DOHH2 (cell line): ENCODE measurements at regions not wholly inside any gene's neighbourhood (a gene's known extent, or its start where the extent isn't known, plus 50 kb on each side); places are given as distances from the start of the nearest gene placed in this dataset.

Source experiments
- EZH2phosphoT487 ChIP-seq: fragments of 200-600 bp; sonication (generic); IDR thresholded peaks from 2 replicates; pipeline ENCODE4 v1.6.1; 2017; ENCODE audit warnings: borderline replicate concordance, mild to moderate bottlenecking, antibody characterized with exemption, low read length, moderate library complexity, mixed read lengths
- TF ChIP-seq, protein P1 (sequence below): fragments of 200-600 bp; sonication (generic); IDR thresholded peaks from one replicate; pipeline ENCODE4 v1.5.1; 2014; ENCODE audit warnings: antibody characterized with exemption, mild to moderate bottlenecking, low read depth, low read length; ENCODE audit not compliant: poor library complexity, severe bottlenecking

DNA sequence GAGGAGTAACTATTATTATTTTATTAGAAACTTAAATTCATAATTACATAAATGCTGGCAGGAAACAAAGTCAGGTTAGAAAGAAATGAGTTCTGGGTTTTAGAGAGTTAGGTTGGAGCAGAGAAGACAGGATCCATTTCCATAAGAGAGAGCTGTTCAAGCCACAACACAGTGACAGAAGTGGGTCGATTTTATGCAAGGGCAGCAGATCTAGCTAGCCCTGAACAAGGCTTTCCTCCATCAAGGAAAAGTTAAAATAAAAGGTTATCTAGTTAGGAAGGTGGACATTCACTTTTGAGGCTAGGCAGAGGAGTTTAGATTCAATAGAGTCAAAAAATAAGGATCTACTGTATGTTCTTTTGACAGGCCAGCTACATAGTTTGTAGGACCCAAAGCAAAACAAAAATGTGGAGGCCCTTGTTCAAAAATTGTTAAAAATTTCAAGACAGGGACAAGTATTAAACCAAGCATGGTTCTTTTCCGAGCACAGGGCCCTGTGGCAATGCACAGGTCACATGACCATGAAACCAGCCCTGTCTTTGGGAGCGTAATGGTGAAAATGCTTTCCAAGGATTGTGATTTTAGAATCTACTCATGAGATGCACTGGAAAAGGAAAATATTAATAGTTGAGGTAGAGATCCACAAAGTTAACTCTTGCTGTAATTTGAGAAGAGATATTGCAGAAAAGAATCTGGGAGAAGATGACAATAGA is 91.2 kb upstream of the CREB1 start:
- TF ChIP-seq, protein P1, sequence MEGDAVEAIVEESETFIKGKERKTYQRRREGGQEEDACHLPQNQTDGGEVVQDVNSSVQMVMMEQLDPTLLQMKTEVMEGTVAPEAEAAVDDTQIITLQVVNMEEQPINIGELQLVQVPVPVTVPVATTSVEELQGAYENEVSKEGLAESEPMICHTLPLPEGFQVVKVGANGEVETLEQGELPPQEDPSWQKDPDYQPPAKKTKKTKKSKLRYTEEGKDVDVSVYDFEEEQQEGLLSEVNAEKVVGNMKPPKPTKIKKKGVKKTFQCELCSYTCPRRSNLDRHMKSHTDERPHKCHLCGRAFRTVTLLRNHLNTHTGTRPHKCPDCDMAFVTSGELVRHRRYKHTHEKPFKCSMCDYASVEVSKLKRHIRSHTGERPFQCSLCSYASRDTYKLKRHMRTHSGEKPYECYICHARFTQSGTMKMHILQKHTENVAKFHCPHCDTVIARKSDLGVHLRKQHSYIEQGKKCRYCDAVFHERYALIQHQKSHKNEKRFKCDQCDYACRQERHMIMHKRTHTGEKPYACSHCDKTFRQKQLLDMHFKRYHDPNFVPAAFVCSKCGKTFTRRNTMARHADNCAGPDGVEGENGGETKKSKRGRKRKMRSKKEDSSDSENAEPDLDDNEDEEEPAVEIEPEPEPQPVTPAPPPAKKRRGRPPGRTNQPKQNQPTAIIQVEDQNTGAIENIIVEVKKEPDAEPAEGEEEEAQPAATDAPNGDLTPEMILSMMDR: no peak
- TF ChIP-seq EZH2phosphoT487: no peak
